Activated CD8-positive, alpha-beta memory T cell treated with anti-CD3 and anti-CD28 coated beads, Interleukin-2, amount 50 U/mL, for 1 hour (primary cell): ENCODE measurements at regions not wholly inside any gene's neighbourhood (a gene's known extent, or its start where the extent isn't known, plus 50 kb on each side); places are given as distances from the start of the nearest gene placed in this dataset.
"Not testable (repeated sequence)": the region's sequence is repeated elsewhere in the genome, so short reads cannot be mapped to it uniquely, and the experiment has no call there.

Source experiments
- DNase-seq: peaks from one replicate; pipeline ENCODE4 v3.0.0-alpha.2; 2020; ENCODE audit errors: extremely low read depth

DNA sequence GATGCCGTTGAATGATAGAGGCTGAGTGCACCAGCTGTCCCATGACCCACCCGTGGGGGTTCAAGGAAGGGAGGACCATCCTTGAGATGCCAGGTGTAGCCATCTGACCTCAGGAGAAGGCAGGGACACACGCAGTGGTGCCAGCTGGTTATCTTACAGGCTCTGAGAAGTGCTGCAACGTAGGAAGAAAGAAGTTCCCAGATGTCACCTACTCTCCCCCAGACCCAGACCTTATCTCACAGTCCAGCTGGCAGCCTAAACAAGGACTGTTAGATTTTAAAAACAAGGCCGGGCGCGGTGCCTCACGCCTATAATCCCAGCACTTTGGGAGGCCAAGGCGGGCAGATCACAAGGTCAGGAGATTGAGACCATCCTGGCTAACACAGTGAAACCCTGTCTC lies 1307.6 kb downstream of the TBC1D22A start:
- no peak for DNase-seq

GRCh38 chr22:48069256-48069655 lies 1306.8 kb downstream of the TBC1D22A start:
- no peak for DNase-seq

- DNase-seq, result no peak
Observed at GRCh38 chr22:48068323-48068885, 1306.0 kb downstream of the TBC1D22A start.

- DNase-seq, result no peak
Observed at GRCh38 chr22:48065892-48066291, 1303.4 kb downstream of the TBC1D22A start.

DNA sequence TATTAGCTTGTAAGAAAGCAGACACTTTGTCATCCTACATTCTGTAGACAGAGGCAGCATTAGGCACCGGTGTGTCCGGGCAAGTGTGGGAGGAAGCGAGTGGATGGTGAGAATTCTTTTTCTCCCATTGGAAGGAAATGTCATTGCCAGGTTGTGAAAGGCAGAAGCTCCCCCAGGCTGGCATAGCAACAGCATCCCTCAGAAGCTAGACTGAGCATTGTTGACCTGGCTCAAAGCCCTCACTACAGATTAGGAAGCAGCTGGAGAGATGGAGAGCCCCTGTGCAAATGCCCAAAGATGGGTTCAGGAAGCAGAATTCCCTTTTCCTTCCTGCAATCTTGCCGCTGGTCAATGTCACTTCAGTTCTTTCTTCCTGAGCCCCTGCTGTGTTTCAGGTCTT lies 1299.3 kb downstream of the TBC1D22A start:
- DNase-seq, result no peak

GRCh38 chr22:48060266-48060665 lies 1297.8 kb downstream of the TBC1D22A start:
- no peak for DNase-seq

DNA sequence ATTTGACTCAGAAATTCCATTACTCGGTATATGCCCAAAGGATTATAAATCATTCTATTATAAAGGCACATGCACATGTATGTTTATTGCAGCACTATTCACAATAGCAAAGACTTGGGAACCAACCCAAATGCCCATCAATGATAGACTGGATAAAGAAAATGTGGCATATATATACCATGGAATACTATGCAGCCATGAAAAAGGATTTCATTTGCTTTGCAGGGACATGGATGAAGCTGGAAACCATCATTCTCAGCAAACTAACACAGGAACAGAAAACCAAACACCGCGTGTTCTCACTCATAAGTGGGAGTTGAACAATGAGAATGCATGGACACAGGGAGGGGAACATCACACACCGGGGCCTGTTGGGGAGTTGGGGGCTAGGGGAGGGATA lies 1297.1 kb downstream of the TBC1D22A start:
- not testable (repeated sequence) for DNase-seq

DNA sequence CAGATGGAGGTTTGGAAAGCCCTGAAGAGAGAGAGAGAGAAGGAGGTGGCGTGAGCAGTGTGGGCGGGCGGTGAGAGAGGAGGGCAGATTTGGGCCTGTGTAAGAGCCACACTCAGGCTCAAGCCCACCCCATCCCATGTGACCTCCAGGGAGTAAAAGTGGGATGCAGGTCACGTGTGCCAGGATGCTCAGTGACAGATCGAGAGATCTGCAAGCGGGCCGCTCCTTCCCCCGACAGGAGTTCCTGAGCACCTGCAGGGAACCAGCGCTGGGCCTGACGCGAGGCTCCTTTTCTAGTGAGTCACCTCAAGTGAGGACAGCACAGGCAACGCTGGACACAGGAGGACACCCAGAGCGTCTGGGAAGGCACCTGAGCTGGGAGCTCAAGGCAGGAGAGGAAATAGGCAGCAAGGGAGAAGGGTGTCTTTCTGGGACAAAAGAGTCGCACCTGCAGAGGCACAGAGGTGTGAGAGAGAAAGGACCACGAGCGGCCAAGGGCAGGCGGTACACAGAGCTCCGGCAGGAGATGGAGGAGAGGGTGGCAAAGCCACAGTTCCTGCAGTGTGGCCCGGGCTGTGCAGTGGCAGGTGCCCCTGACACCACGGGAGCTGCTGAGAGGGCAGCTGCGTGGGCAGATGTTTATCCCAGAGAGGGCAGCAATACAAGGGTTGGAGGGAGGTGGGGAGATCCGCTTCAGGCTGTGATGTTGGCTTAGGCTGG lies 1294.8 kb downstream of the TBC1D22A start:
- DNase-seq, result no peak

- DNase-seq, result no peak
Observed at GRCh38 chr22:48055827-48056226, 1293.4 kb downstream of the TBC1D22A start.

GRCh38 chr22:48055185-48055584 lies 1292.7 kb downstream of the TBC1D22A start:
- no peak for DNase-seq

DNA sequence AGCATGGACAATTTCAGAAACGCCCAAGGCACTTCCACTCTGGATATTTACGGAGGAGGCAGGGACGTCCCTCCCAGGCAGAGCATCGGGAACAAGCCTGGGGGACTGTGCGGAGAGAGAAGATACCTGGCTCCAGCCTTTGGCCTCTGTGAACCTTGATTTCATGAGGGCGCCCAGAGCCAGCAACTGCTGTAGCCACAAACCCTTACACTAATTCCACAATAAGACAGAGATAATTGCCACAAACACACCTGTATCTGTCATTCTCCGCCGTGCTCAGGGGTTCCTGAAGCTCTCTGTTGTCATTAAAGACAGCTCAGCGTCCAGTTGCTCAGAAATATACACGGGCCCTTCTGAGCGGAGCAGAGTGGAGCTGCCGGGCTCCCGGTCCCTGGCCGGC lies 1292.1 kb downstream of the TBC1D22A start:
- no peak for DNase-seq

DNA sequence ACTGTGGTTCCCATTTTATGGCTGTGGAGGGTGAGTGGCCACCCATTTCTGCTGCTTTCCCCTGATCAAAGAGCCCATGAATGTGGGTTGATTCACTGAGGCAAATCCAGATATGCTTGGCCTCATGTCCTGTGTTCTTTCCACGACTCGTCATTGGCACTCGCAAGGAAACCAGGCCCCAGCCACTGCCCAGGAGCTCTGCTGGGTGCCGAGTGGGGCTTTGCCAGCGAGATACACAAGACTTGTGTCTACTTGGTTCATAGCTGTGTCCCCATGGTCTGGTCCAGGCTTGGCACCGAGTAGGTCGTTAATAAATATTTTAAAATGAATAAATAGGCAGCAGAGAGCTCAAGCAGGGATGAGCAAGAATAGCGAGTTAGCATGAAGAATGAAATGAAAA lies 1291.5 kb downstream of the TBC1D22A start:
- DNase-seq, result no peak

DNA sequence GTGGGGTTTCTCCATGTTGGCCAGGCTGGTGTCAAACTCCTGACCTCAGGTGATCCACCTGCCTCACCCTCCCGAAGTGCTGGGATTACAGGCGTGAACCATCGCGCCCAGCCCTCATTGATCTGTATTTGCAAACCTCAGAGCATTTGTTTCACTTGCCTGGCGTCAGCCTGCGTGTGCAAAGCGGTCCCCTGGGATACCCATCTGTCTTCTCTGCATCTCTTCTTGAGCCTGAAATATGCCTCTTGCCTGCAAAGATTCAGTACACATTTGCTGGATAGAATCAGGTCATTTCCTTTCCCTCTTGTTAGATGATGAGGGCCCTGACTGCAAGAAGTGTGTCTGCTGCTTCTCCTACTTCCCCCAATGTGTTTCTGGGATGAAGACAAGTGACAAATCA lies 1291.0 kb downstream of the TBC1D22A start:
- DNase-seq, result no peak

DNA sequence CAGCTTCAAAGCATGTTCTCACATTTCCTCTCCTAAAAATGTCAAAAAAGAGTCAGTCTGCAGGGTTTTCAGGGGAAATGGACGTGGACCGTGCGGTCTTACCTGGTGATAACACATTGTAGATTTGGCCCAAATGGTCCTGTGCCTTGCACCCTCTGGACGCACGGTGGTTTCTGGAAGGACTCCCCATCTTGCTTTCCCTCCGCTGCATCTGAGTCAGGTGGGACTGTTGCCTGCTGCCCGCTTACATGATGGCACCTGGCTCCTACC lies 1290.1 kb downstream of the TBC1D22A start:
- DNase-seq, result no peak

GRCh38 chr22:48051796-48052620 lies 1289.6 kb downstream of the TBC1D22A start:
- no peak for DNase-seq

- no peak for DNase-seq
Observed at GRCh38 chr22:48050836-48051235, 1288.4 kb downstream of the TBC1D22A start.

DNA sequence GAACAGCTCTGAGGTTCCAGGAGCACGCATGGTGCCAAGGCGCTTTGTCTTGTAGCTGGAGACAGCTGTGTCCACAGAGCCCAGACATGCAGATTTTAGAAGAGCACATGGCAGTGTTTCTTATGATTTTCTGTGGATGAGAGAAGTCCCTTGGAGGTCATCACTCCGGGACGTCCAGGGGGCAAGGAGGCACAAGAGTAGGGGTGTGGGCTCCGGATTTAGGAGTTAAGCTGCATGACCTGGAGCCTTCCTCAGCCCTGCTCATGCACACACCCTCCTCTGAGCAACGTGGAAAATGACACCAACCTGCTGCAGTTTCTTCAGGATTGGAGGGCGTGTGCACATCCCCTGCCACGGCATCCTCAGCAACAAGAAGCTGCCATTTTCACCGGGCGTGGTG lies 1286.7 kb downstream of the TBC1D22A start:
- no peak for DNase-seq

GRCh38 chr22:48047722-48048500 lies 1285.5 kb downstream of the TBC1D22A start:
- no peak for DNase-seq

GRCh38 chr22:48045369-48045768 lies 1282.9 kb downstream of the TBC1D22A start:
- no peak for DNase-seq

- DNase-seq, result no peak
Observed at GRCh38 chr22:48044487-48045060, 1282.1 kb downstream of the TBC1D22A start.

DNA sequence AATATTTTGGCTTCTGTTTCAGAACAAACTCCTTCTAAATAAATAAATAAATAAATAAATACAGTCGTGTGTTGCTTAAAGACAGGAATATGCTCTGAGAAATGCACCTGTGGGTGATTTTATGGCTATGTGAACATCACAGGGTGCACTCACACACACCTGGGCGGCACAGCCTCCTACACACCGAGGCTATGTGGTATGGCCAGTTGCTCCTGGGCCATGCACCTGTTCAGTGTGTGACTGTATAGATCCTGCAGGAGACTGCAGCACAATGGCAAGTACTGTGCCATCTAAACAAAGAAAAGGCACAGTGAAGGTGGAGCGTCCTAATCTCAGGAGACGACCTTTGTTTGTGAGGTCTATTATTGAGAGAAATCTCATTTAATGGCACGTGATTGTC lies 1281.1 kb downstream of the TBC1D22A start:
- DNase-seq, result no peak
